Natural killer cell (primary cell): ENCODE measurements at regions not wholly inside any gene's neighbourhood (a gene's known extent, or its start where the extent isn't known, plus 50 kb on each side); places are given as distances from the start of the nearest gene placed in this dataset.
"Not testable (repeated sequence)": the region's sequence is repeated elsewhere in the genome, so short reads cannot be mapped to it uniquely, and the experiment has no call there.

ENCODE experiments used
- ATAC-seq, 3 donors: fragments of 150-1000 bp in 2 of 3; fragments of 200-7000 bp in 1 of 3; cut with Tn5 transposase; 1 replicate in 1 of 3; 2 replicates in 2 of 3; pipeline ENCODE4 v1.10.0; 2021; ENCODE audit warnings: mild to moderate bottlenecking in 2 of 3, moderate library complexity in 2 of 3
- DNase-seq, 2 donors: peaks; one replicate each; pipeline versions ENCODE4 v3.0.0 to v3.0.0-alpha.2; 2013 to 2021; ENCODE audit warnings: mixed read lengths in 1 of 2
- H3K27ac ChIP-seq: one replicate; pipeline ENCODE4 v1.5.1; 2013; ENCODE audit warnings: mild to moderate bottlenecking, low read length
- H3K27me3 ChIP-seq: one replicate; pipeline ENCODE4 v1.6.1; 2013; ENCODE audit warnings: low read length; ENCODE audit not compliant: control insufficient read depth, insufficient read depth
- H3K36me3 ChIP-seq: one replicate; pipeline ENCODE4 v1.6.1; 2013; ENCODE audit warnings: low read length; ENCODE audit not compliant: control insufficient read depth, insufficient read depth
- H3K4me1 ChIP-seq: one replicate; pipeline ENCODE4 v1.6.1; 2013; ENCODE audit warnings: low read length; ENCODE audit not compliant: control insufficient read depth, insufficient read depth
- H3K4me3 ChIP-seq: one replicate; pipeline ENCODE4 v1.5.1; 2013; ENCODE audit warnings: low read length
- H3K9me3 ChIP-seq: one replicate; pipeline ENCODE4 v1.6.1; 2013; ENCODE audit warnings: low read length; ENCODE audit not compliant: control insufficient read depth, insufficient read depth
- H3K27ac Mint-ChIP-seq, 2 donors: one replicate each; pipeline ENCODE4 v1.8.0; 2022; ENCODE audit warnings: mild to moderate bottlenecking in 2 of 2, mixed read lengths in 2 of 2, moderate library complexity in 1 of 2
- H3K27me3 Mint-ChIP-seq, 2 donors: one replicate each; pipeline ENCODE4 v1.8.0; 2022; ENCODE audit warnings: low read depth in 2 of 2, mixed read lengths in 2 of 2
- H3K36me3 Mint-ChIP-seq: one replicate; pipeline ENCODE4 v1.8.0; 2022; ENCODE audit warnings: mixed read lengths
- H3K4me1 Mint-ChIP-seq, 2 donors: one replicate each; pipeline ENCODE4 v1.8.0; 2022; ENCODE audit warnings: mixed read lengths in 2 of 2
- H3K4me3 Mint-ChIP-seq: one replicate; pipeline ENCODE4 v1.8.0; 2022; ENCODE audit warnings: mild to moderate bottlenecking, moderate library complexity, mixed read lengths
- H3K9me3 Mint-ChIP-seq, 2 donors: one replicate each; pipeline ENCODE4 v1.8.0; 2022; ENCODE audit warnings: mixed read lengths in 2 of 2
- CTCF ChIP-seq: fragments of 200-600 bp; IDR thresholded peaks from one replicate; pipeline ENCODE4 v1.8.0; 2022; ENCODE audit warnings: antibody characterized with exemption
- WGBS: methylation state at CpG from one replicate; pipeline ENCODE4 v1.1.7; 2013; ENCODE audit warnings: missing lambda C conversion rate; ENCODE audit not compliant: insufficient coverage; 5-methylcytosine and 5-hydroxymethylcytosine counted together
- intact Hi-C: fragments of 100-400 bp; cut with micrococcal nuclease; formaldehyde crosslinking; loops from one replicate; pipeline ENCODE4 v1.14.2; 2022

GRCh38 chr14:38947343-38947742, 155.7 kb downstream of the SEC23A start:
- no peaks in the 10 kb centered on the region for H3K36me3 ChIP-seq
- Mint-ChIP-seq H3K4me1 (no peaks in the 10 kb centered on the region), H3K4me3 (no peak overlapping the region), H3K9me3 (no peaks in the 10 kb centered on the region), H3K27ac (no peak overlapping the region), H3K27me3 (no peaks in the 10 kb centered on the region), H3K36me3 (no peaks in the 10 kb centered on the region)
- H3K4me3 ChIP-seq, result no peak overlapping the region
- no peak for TF ChIP-seq CTCF
- ATAC-seq (no peak), DNase-seq (no peak)
- H3K27ac ChIP-seq, result no peak overlapping the region
- H3K27me3 ChIP-seq, result no peaks in the 10 kb centered on the region
- H3K9me3 ChIP-seq, result no peaks in the 10 kb centered on the region
- intact Hi-C loops, result no loop called here
- H3K4me1 ChIP-seq, result no peaks in the 10 kb centered on the region
- 78% methylated on average over 1 of the region's 1 CpG for WGBS

- Mint-ChIP-seq H3K27me3 (no peaks in the 10 kb centered on the region), H3K4me1 (no peaks in the 10 kb centered on the region), H3K27ac (no peak overlapping the region), H3K9me3 (no peaks in the 10 kb centered on the region), H3K4me3 (no peak overlapping the region), H3K36me3 (no peaks in the 10 kb centered on the region)
- Histone ChIP-seq H3K27ac (no peak overlapping the region), H3K9me3 (no peaks in the 10 kb centered on the region), H3K36me3 (no peaks in the 10 kb centered on the region), H3K4me3 (no peak overlapping the region), H3K27me3 (no peaks in the 10 kb centered on the region), H3K4me1 (no peaks in the 10 kb centered on the region)
- no peak for DNase-seq
- ATAC-seq, result no peak
- TF ChIP-seq CTCF, result no peak
- WGBS, result 90% methylated on average over 3 of the region's 3 CpGs
- intact Hi-C loops, result no loop called here
Measured at GRCh38 chr14:38944691-38945090, 158.3 kb downstream of the SEC23A start.

GRCh38 chr14:38941488-38941887, 161.5 kb downstream of the SEC23A start:
- no peak for TF ChIP-seq CTCF
- no peaks in the 10 kb centered on the region for H3K36me3 Mint-ChIP-seq

GRCh38 chr14:38932653-38933000, 170.4 kb downstream of the SEC23A start:
- H3K36me3 ChIP-seq, ATAC-seq, H3K9me3 ChIP-seq, H3K27ac ChIP-seq, H3K4me3 ChIP-seq, DNase-seq, intact Hi-C loops, H3K27me3 Mint-ChIP-seq, H3K27ac Mint-ChIP-seq, H3K4me1 ChIP-seq, H3K36me3 Mint-ChIP-seq, H3K4me3 Mint-ChIP-seq, H3K27me3 ChIP-seq, H3K4me1 Mint-ChIP-seq, H3K9me3 Mint-ChIP-seq: not testable (repeated sequence)
- 85% methylated on average over 3 of the region's 3 CpGs for WGBS

More at GRCh38 chr14:38941488-38941887, 161.5 kb downstream of the SEC23A start:
- Histone ChIP-seq H3K9me3 (no peaks in the 10 kb centered on the region), H3K27me3 (no peaks in the 10 kb centered on the region), H3K4me1 (no peaks in the 10 kb centered on the region), H3K4me3 (no peak overlapping the region), H3K36me3 (no peaks in the 10 kb centered on the region), H3K27ac (no peak overlapping the region)
- DNase-seq (no peak), ATAC-seq (no peak)
- Mint-ChIP-seq H3K9me3 (no peaks in the 10 kb centered on the region), H3K4me3 (no peak overlapping the region), H3K4me1 (no peaks in the 10 kb centered on the region), H3K27ac (no peak overlapping the region), H3K27me3 (no peaks in the 10 kb centered on the region)
- intact Hi-C loops, result no loop called here
- 76% methylated on average over 4 of the region's 4 CpGs for WGBS
